ENCODE measurements at regions not wholly inside any gene's neighbourhood (a gene's known extent, or its start where the extent isn't known, plus 50 kb on each side); places are given as distances from the start of the nearest gene placed in this dataset.
A peak's percentile ranks its signal among the peaks of the same experiment; 100 is the strongest.

DNA sequence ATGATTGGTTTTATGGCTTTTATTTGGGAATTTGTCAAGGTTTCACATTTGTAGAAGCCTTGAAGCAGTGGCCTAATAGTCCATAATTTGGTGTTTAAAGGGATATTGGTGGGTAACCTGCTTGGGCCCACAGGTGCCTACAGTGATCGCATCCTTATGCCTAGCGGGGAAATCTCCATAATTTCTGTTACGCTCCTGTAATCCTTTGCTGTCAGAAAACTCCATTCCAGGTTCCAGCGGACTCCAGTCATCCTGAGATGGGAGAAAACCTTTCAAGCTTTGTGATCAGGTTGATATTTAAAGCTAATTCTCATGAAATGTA, 257.0 kb upstream of the JADE1 start:
- DNase-seq (ENCODE audit: low read depth, low spot score), result no peak
- TF ChIP-seq POLR2AphosphoS5 (IDR thresholded peaks at IDR 0.05; ENCODE audit: borderline replicate concordance, low read depth, low read length) (no peak), EZH2 (IDR thresholded peaks at IDR 0.05) (no peak), FOXP2 (optimal IDR thresholded peaks at IDR 0.05; ENCODE audit: control extremely low read depth, extremely low read length, insufficient read depth) (no peak)
- Histone ChIP-seq H3K27ac (no peak overlapping the region), H3K9ac (ENCODE audit: insufficient read length) (no peak overlapping the region), H3K9me3 (ENCODE audit: low read depth, low read length) (no peaks in the 10 kb centered on the region), H3K4me3 (peak overlapping the region; percentile 84; the same call in 1 of the 2 replicates), H3K36me3 (ENCODE audit: insufficient read depth, low read length) (no peaks in the 10 kb centered on the region)

DNA sequence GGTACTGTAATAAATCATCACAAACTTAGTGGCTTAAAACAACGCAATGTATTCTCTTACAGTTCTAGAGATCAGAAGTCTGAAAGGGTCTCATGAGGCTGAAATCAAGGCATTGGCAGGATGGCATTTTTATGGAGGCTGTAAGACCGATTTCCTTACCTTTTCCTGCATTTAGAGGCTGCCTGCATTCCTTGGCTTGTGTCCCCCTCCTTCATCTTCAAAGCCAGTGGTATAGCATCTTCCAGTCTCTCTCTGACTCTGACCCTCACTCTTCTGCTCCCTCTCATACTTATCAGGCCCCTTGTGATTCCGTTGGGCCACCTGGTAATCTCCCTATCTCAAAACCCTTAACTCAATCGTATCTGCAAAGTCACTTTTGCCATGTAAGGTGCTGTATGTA, 258.2 kb upstream of the JADE1 start:
- no peak overlapping the region for H3K27ac ChIP-seq
- TF ChIP-seq POLR2AphosphoS5 (IDR thresholded peaks at IDR 0.05; ENCODE audit: borderline replicate concordance, low read depth, low read length) (no peak), FOXP2 (optimal IDR thresholded peaks at IDR 0.05; ENCODE audit: control extremely low read depth, extremely low read length, insufficient read depth) (no peak), EZH2 (IDR thresholded peaks at IDR 0.05) (no peak)
- DNase-seq (ENCODE audit: low read depth, low spot score), result no peak

DNA sequence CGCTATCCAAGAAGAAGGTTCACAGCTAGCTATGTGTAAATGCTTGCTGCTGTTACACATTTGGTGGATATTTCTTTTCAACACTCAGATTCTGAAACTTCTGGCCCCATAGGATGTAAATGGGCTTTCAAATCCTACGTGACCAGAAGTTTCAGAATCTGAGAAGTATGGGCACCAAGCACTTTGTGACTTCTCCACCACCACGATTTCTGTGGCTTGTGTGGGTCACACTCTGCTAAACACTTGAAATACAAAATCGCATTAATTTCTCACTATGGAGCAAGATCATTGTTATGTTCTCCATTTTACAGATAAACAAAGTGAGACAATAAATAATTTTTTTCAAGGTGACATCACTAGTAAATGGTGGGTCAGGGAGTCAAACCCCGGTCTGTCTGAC, 259.4 kb upstream of the JADE1 start:
- Histone ChIP-seq H3K36me3 (ENCODE audit: insufficient read depth, low read length) (no peaks in the 10 kb centered on the region), H3K9me3 (ENCODE audit: low read depth, low read length) (no peaks in the 10 kb centered on the region), H3K9ac (ENCODE audit: insufficient read length) (no peak overlapping the region), H3K4me3 (no peak overlapping the region), H3K27ac (no peak overlapping the region)
- DNase-seq (ENCODE audit: low read depth, low spot score), result no peak
- TF ChIP-seq FOXP2 (optimal IDR thresholded peaks at IDR 0.05; ENCODE audit: control extremely low read depth, extremely low read length, insufficient read depth) (no peak), EZH2 (IDR thresholded peaks at IDR 0.05) (no peak), POLR2AphosphoS5 (IDR thresholded peaks at IDR 0.05; ENCODE audit: borderline replicate concordance, low read depth, low read length) (no peak)

More for the DNA sequence above, 258.2 kb upstream of the JADE1 start:
- Histone ChIP-seq H3K9me3 (ENCODE audit: low read depth, low read length) (no peaks in the 10 kb centered on the region), H3K36me3 (ENCODE audit: insufficient read depth, low read length) (no peaks in the 10 kb centered on the region), H3K9ac (ENCODE audit: insufficient read length) (no peak overlapping the region), H3K4me3 (no peak overlapping the region)

DNA sequence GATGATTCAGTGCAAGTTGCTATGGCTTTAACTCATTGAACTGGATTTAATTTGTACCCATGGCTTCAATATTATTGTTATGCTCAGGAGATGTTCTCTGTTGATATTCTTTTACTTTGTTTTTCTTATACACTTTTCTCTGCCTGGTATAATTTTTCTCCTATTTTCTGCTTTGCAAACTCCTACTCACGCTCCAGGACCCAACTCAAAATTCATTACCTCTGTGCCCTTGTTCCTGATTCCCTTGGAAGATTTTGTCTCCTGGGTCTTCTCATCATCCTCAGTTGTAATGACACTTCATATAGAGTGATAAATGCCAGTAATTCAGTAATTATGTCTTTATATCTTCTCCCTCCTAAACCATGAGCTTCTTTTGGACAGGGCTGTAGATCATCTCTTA, 259.9 kb upstream of the JADE1 start:
- Histone ChIP-seq H3K36me3 (ENCODE audit: insufficient read depth, low read length) (no peaks in the 10 kb centered on the region), H3K9ac (ENCODE audit: insufficient read length) (no peak overlapping the region), H3K27ac (no peak overlapping the region), H3K4me3 (no peak overlapping the region), H3K9me3 (ENCODE audit: low read depth, low read length) (no peaks in the 10 kb centered on the region)
- no peak for DNase-seq (ENCODE audit: low read depth, low spot score)
- no peak for TF ChIP-seq FOXP2 (optimal IDR thresholded peaks at IDR 0.05; ENCODE audit: control extremely low read depth, extremely low read length, insufficient read depth)
- TF ChIP-seq EZH2 (IDR thresholded peaks at IDR 0.05), result no peak
- TF ChIP-seq POLR2AphosphoS5 (IDR thresholded peaks at IDR 0.05; ENCODE audit: borderline replicate concordance, low read depth, low read length), result no peak

DNA sequence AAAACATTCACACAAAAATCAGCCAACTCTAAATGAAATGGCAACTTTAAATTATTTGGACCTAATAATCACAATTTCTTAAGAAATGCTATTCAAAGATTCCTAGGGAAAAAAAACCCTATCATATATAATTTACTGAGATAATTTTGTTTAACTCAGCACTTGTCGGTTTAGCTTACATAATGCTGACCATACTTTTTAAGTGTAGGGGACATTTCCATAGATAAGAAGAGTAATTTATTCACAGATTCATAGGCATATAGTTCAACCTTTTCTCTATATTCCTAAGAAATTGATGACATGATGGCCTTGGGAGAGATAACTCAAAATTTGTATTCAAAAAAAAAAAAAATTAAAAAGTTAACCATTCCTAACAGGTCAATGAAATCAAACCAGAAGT, 260.8 kb upstream of the PGRMC2 start:
- H3K4me3 ChIP-seq, result no peak overlapping the region
- no peak for DNase-seq (ENCODE audit: low read depth, low spot score)
- H3K9me3 ChIP-seq (ENCODE audit: low read depth, low read length), result no peaks in the 10 kb centered on the region
- no peak overlapping the region for H3K9ac ChIP-seq (ENCODE audit: insufficient read length)
- TF ChIP-seq POLR2AphosphoS5 (IDR thresholded peaks at IDR 0.05; ENCODE audit: borderline replicate concordance, low read depth, low read length), result no peak
- no peak overlapping the region for H3K27ac ChIP-seq
- no peaks in the 10 kb centered on the region for H3K36me3 ChIP-seq (ENCODE audit: insufficient read depth, low read length)

DNA sequence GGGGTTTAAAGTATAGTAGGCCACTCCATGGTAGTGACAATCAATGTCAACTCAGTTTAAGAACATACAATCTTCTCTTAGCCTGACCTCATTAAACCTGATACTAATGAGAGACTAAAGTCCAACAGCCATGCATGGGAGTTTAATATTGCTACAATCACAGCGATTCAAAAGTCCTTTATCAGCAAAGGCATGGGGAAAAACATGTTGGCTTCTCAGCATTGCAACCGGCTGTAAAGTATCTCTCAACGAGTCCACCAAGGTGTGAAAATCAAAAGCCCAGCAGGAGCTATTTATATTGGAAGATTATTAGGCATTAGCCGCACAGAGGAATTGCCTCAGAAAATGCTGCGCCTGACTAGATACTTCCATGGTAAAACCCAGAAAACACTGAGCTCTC, 256.7 kb upstream of the PGRMC2 start:
- Histone ChIP-seq H3K4me3 (no peak overlapping the region), H3K27ac (no peak overlapping the region), H3K9me3 (ENCODE audit: low read depth, low read length) (no peaks in the 10 kb centered on the region), H3K9ac (ENCODE audit: insufficient read length) (no peak overlapping the region), H3K36me3 (ENCODE audit: insufficient read depth, low read length) (no peaks in the 10 kb centered on the region)
- DNase-seq (ENCODE audit: low read depth, low spot score), result no peak
- TF ChIP-seq FOXP2 (optimal IDR thresholded peaks at IDR 0.05; ENCODE audit: control extremely low read depth, extremely low read length, insufficient read depth), result no peak
- no peak for TF ChIP-seq POLR2AphosphoS5 (IDR thresholded peaks at IDR 0.05; ENCODE audit: borderline replicate concordance, low read depth, low read length)
- TF ChIP-seq EZH2 (IDR thresholded peaks at IDR 0.05), result no peak

DNA sequence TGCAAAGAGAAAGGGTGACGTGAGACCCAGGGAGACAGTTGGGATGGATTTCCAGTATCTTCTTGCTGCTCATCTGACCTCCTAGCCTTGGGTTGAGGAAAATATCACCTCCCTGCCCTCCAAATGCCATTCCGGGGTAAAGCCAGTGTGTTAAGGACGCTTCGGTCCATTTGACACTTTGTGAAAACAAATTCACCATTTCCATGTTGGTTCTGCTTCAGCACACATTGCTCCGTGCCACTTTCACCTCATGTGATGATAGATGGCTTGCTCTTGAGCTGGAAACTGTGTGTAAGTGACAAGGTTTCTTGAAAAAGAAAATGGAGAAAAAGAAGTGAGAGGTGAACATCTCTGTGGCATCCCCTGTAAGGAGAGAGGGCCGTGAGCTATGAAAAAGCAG, 256.1 kb upstream of the PGRMC2 start:
- H3K9ac ChIP-seq (ENCODE audit: insufficient read length), result no peak overlapping the region
- DNase-seq (ENCODE audit: low read depth, low spot score), result no peak
- H3K27ac ChIP-seq, result no peak overlapping the region
- no peaks in the 10 kb centered on the region for H3K9me3 ChIP-seq (ENCODE audit: low read depth, low read length)
- H3K4me3 ChIP-seq, result no peak overlapping the region
- H3K36me3 ChIP-seq (ENCODE audit: insufficient read depth, low read length), result no peaks in the 10 kb centered on the region
- TF ChIP-seq FOXP2 (optimal IDR thresholded peaks at IDR 0.05; ENCODE audit: control extremely low read depth, extremely low read length, insufficient read depth) (no peak), EZH2 (IDR thresholded peaks at IDR 0.05) (no peak), POLR2AphosphoS5 (IDR thresholded peaks at IDR 0.05; ENCODE audit: borderline replicate concordance, low read depth, low read length) (no peak)

DNA sequence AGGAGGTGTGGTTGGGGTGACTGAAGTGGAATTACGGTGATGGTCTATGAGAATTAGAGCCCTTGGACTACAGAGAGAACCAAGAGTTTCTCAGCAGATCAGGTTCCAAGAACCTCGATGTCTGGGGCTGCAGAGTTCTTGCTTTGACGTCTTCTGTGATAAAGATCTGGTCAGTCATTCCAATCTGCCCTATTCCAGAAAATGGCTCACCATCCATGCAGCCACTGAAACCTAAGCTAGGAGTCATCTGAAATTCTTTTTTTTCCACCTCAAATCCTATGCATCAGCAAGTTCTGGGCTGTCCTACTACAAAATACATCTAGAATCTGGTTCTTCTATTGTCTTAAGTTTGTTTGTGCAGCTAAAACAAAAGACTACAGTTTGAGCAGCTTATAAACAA, 254.4 kb upstream of the PGRMC2 start:
- DNase-seq (ENCODE audit: low read depth, low spot score), result no peak
- Histone ChIP-seq H3K9me3 (ENCODE audit: low read depth, low read length) (no peaks in the 10 kb centered on the region), H3K36me3 (ENCODE audit: insufficient read depth, low read length) (no peaks in the 10 kb centered on the region), H3K9ac (ENCODE audit: insufficient read length) (no peak overlapping the region), H3K27ac (no peak overlapping the region), H3K4me3 (no peak overlapping the region)
- TF ChIP-seq POLR2AphosphoS5 (IDR thresholded peaks at IDR 0.05; ENCODE audit: borderline replicate concordance, low read depth, low read length) (no peak), EZH2 (IDR thresholded peaks at IDR 0.05) (no peak), FOXP2 (optimal IDR thresholded peaks at IDR 0.05; ENCODE audit: control extremely low read depth, extremely low read length, insufficient read depth) (no peak)

DNA sequence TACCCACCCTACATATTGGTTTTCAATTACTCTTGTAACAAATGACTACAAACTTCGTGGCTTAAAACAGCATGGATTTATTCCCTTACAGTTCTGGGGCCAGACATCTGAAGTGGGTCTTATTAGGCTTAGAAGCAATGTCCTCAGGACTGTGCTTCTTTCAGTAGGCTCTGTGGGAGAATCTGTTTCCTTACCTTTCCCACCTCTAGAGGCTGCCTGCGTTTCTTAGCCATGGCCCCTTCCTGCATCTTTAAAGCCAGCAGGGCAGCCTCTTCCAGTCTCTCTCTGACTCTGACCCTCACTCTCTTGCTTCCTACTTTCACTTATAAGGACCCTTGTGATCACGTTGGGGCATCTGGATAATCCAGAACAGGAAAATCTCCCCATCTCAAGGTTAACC, 252.5 kb upstream of the PGRMC2 start:
- DNase-seq (ENCODE audit: low read depth, low spot score), result no peak
- no peak for TF ChIP-seq FOXP2 (optimal IDR thresholded peaks at IDR 0.05; ENCODE audit: control extremely low read depth, extremely low read length, insufficient read depth)
- TF ChIP-seq EZH2 (IDR thresholded peaks at IDR 0.05), result no peak
- no peak for TF ChIP-seq POLR2AphosphoS5 (IDR thresholded peaks at IDR 0.05; ENCODE audit: borderline replicate concordance, low read depth, low read length)
- Histone ChIP-seq H3K9me3 (ENCODE audit: low read depth, low read length) (no peaks in the 10 kb centered on the region), H3K9ac (ENCODE audit: insufficient read length) (no peak overlapping the region), H3K4me3 (no peak overlapping the region), H3K36me3 (ENCODE audit: insufficient read depth, low read length) (no peaks in the 10 kb centered on the region), H3K27ac (no peak overlapping the region)
